ENCODE measurements at regions not wholly inside any gene's neighbourhood (a gene's known extent, or its start where the extent isn't known, plus 50 kb on each side); places are given as distances from the start of the nearest gene placed in this dataset.

DNA sequence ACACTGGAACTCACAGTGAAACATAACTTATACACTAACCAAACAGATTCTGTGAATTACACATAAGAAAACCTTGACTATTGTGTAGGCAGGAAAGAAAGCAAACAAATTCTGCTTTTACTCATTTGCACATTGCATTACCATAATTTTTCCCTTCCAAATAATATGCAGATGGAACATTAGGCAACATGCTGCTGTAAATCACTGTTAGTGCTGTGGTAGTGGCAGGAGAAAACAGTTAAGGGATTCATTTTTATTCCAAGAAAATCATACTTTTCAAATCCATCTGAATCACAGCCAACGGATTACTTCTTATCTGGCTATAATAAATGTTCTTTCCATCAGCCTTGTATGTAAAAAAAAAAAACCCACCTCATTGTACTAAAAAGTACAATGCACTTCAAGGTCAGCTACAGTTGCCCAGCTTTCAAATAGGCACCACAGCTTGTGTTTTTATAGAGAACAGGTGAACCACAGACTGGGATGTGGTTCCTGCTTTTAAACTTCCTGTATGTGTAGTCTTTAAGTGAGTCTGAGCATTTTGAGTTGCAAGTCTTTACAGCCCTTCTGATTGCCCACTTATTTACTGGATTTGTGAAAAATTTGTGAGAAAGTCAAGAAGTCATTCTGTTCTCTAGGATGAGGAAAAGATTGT lies 590.0 kb upstream of the SEMA3D start:
- H3K4me2 ChIP-seq (ENCODE audit: low read length): no peak overlapping the region
- no peaks in the 10 kb centered on the region for H3K9me2 ChIP-seq (ENCODE audit: low read depth, low read length)
- H2AFZ ChIP-seq (ENCODE audit: low read length): no peak overlapping the region
- H3K4me1 ChIP-seq (ENCODE audit: insufficient read depth, low read length, severe bottlenecking): no peaks in the 10 kb centered on the region
- H3K36me3 ChIP-seq (ENCODE audit: insufficient read depth, low read length): no peaks in the 10 kb centered on the region
- H3K9ac ChIP-seq (ENCODE audit: low read length): no peak overlapping the region
- H4K20me1 ChIP-seq (ENCODE audit: insufficient read depth, low read length): no peaks in the 10 kb centered on the region
- H3K27ac ChIP-seq (ENCODE audit: low read depth, low read length, poor library complexity, severe bottlenecking): no peak overlapping the region
- no peaks in the 10 kb centered on the region for H3K79me2 ChIP-seq (ENCODE audit: insufficient read depth, low read length)
- H3F3A ChIP-seq (ENCODE audit: insufficient read depth, low read length): no peaks in the 10 kb centered on the region
- no peaks in the 10 kb centered on the region for H3K9me3 ChIP-seq (ENCODE audit: low read length)
- no peak overlapping the region for H3K4me3 ChIP-seq (ENCODE audit: low read depth, low read length, poor library complexity, severe bottlenecking)
- TF ChIP-seq, protein P1, sequence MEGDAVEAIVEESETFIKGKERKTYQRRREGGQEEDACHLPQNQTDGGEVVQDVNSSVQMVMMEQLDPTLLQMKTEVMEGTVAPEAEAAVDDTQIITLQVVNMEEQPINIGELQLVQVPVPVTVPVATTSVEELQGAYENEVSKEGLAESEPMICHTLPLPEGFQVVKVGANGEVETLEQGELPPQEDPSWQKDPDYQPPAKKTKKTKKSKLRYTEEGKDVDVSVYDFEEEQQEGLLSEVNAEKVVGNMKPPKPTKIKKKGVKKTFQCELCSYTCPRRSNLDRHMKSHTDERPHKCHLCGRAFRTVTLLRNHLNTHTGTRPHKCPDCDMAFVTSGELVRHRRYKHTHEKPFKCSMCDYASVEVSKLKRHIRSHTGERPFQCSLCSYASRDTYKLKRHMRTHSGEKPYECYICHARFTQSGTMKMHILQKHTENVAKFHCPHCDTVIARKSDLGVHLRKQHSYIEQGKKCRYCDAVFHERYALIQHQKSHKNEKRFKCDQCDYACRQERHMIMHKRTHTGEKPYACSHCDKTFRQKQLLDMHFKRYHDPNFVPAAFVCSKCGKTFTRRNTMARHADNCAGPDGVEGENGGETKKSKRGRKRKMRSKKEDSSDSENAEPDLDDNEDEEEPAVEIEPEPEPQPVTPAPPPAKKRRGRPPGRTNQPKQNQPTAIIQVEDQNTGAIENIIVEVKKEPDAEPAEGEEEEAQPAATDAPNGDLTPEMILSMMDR (IDR thresholded peaks at IDR 0.05; ENCODE audit: low read length): no peak
- TF ChIP-seq EZH2 (IDR thresholded peaks at IDR 0.05; ENCODE audit: borderline replicate concordance, low read length): no peak
- no peaks in the 10 kb centered on the region for H3K27me3 ChIP-seq (ENCODE audit: insufficient read depth, low read length)

DNA sequence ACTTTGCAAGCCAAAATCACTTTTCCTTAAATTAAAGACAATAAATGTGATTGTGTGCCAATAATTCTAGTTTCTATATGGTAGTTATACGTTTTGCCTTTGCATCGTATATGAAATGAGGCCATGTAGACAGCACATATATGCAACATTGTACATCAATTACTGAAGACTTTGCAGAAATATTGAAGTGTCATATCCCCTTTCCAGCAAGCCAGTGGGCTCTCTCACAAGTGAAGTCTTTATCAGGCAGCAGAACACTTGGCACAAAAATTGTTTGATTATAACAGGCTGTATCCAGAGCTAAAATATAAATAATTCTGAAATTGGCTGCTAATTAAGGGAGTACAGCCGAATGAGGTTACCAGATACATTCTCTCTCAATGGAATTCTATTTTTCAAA lies 588.6 kb upstream of the SEMA3D start:
- no peak overlapping the region for H3K9ac ChIP-seq (ENCODE audit: low read length)
- H3K79me2 ChIP-seq (ENCODE audit: insufficient read depth, low read length): no peaks in the 10 kb centered on the region
- H3K9me3 ChIP-seq (ENCODE audit: low read length): no peaks in the 10 kb centered on the region
- TF ChIP-seq, protein P1 (IDR thresholded peaks at IDR 0.05; ENCODE audit: low read length): no peak
- TF ChIP-seq EZH2 (IDR thresholded peaks at IDR 0.05; ENCODE audit: borderline replicate concordance, low read length): no peak
- no peaks in the 10 kb centered on the region for H3F3A ChIP-seq (ENCODE audit: insufficient read depth, low read length)
- no peak overlapping the region for H3K4me3 ChIP-seq (ENCODE audit: low read depth, low read length, poor library complexity, severe bottlenecking)
- H3K9me2 ChIP-seq (ENCODE audit: low read depth, low read length): no peaks in the 10 kb centered on the region
- no peaks in the 10 kb centered on the region for H3K36me3 ChIP-seq (ENCODE audit: insufficient read depth, low read length)
- no peak overlapping the region for H3K4me2 ChIP-seq (ENCODE audit: low read length)
- H4K20me1 ChIP-seq (ENCODE audit: insufficient read depth, low read length): no peaks in the 10 kb centered on the region
- no peaks in the 10 kb centered on the region for H3K4me1 ChIP-seq (ENCODE audit: insufficient read depth, low read length, severe bottlenecking)
- no peaks in the 10 kb centered on the region for H3K27me3 ChIP-seq (ENCODE audit: insufficient read depth, low read length)
- no peak overlapping the region for H3K27ac ChIP-seq (ENCODE audit: low read depth, low read length, poor library complexity, severe bottlenecking)
- H2AFZ ChIP-seq (ENCODE audit: low read length): no peak overlapping the region; the same call in 1 of the 2 replicates

DNA sequence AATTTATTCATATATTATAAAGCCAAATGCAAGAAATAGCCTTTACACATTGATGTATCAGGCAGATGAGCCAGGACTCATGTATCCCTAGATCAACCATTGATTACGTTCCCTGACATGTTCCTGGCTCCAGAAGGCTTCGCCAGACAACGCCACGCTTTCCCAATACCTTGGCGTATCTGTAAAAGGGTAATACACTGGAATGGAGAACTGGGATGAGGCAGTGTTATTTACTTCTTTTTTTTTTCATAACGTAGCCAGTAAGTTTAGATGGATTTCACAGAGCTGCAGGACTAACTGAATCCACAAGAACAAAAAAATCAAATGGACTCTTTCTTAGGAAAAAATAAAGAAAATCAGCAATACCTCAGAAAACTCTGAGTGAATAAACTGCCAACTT lies 588.1 kb upstream of the SEMA3D start:
- no peaks in the 10 kb centered on the region for H3K36me3 ChIP-seq (ENCODE audit: insufficient read depth, low read length)
- no peak overlapping the region for H3K9ac ChIP-seq (ENCODE audit: low read length)
- H3K4me3 ChIP-seq (ENCODE audit: low read depth, low read length, poor library complexity, severe bottlenecking): no peak overlapping the region
- no peaks in the 10 kb centered on the region for H3K9me3 ChIP-seq (ENCODE audit: low read length)
- no peaks in the 10 kb centered on the region for H3K27me3 ChIP-seq (ENCODE audit: insufficient read depth, low read length)
- no peaks in the 10 kb centered on the region for H3F3A ChIP-seq (ENCODE audit: insufficient read depth, low read length)
- no peaks in the 10 kb centered on the region for H3K9me2 ChIP-seq (ENCODE audit: low read depth, low read length)
- TF ChIP-seq, protein P1 (IDR thresholded peaks at IDR 0.05; ENCODE audit: low read length): no peak
- TF ChIP-seq EZH2 (IDR thresholded peaks at IDR 0.05; ENCODE audit: borderline replicate concordance, low read length): no peak
- H3K79me2 ChIP-seq (ENCODE audit: insufficient read depth, low read length): no peaks in the 10 kb centered on the region
- no peak overlapping the region for H2AFZ ChIP-seq (ENCODE audit: low read length)
- H3K4me2 ChIP-seq (ENCODE audit: low read length): no peak overlapping the region
- no peaks in the 10 kb centered on the region for H4K20me1 ChIP-seq (ENCODE audit: insufficient read depth, low read length)
- no peak overlapping the region for H3K27ac ChIP-seq (ENCODE audit: low read depth, low read length, poor library complexity, severe bottlenecking)
- H3K4me1 ChIP-seq (ENCODE audit: insufficient read depth, low read length, severe bottlenecking): no peaks in the 10 kb centered on the region

Measured in OCI-LY1 (cell line).